ENCODE measurements at regions not wholly inside any gene's neighbourhood (a gene's known extent, or its start where the extent isn't known, plus 50 kb on each side); places are given as distances from the start of the nearest gene placed in this dataset.

DNA sequence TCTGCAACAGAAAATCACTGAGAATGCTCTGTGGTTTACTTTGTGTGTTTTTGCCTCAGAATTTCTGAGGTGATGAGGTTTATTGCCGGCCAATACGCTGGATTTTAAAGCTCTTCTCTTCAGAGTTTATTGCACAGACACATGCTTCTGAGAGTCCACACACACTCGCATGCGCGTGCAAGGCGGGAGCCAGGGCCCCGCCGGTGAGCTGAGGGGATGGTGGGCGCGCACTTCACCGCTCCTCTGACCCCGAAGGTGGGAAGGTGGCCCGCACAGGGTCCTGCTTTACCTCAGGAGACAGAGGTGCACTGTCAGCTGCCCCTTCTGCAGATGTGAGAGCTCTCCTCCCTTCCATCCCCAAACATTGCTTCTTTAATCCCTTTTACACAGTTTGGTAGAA is 158.4 kb upstream of the MAGI3 start:
- H3K4me3 Mint-ChIP-seq (ENCODE audit: unreplicated experiment): no peak overlapping the region
- no peaks in the 10 kb centered on the region for H3K9me3 Mint-ChIP-seq (ENCODE audit: unreplicated experiment)
- ChIA-PET POLR2A (no interaction called here), CTCF (no interaction called here)
- no peaks in the 10 kb centered on the region for H3K4me1 Mint-ChIP-seq (ENCODE audit: insufficient read depth, unreplicated experiment)
- TF ChIP-seq, protein P1, sequence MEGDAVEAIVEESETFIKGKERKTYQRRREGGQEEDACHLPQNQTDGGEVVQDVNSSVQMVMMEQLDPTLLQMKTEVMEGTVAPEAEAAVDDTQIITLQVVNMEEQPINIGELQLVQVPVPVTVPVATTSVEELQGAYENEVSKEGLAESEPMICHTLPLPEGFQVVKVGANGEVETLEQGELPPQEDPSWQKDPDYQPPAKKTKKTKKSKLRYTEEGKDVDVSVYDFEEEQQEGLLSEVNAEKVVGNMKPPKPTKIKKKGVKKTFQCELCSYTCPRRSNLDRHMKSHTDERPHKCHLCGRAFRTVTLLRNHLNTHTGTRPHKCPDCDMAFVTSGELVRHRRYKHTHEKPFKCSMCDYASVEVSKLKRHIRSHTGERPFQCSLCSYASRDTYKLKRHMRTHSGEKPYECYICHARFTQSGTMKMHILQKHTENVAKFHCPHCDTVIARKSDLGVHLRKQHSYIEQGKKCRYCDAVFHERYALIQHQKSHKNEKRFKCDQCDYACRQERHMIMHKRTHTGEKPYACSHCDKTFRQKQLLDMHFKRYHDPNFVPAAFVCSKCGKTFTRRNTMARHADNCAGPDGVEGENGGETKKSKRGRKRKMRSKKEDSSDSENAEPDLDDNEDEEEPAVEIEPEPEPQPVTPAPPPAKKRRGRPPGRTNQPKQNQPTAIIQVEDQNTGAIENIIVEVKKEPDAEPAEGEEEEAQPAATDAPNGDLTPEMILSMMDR (IDR thresholded peaks at IDR 0.05; ENCODE audit: unreplicated experiment): no peak
- no peak for DNase-seq (ENCODE audit: unreplicated experiment)
- intact Hi-C loops (cut with micrococcal nuclease): no loop called here
- H3K36me3 Mint-ChIP-seq (ENCODE audit: insufficient read depth, unreplicated experiment): no peaks in the 10 kb centered on the region
- no peak overlapping the region for H3K27ac Mint-ChIP-seq (ENCODE audit: low read depth, unreplicated experiment)
- BruUV-seq (replicated peaks): no TSS peak
- peaks cover 28% of the 10 kb centered on the region for H3K27me3 Mint-ChIP-seq (ENCODE audit: insufficient read depth, unreplicated experiment)

- intact Hi-C loops (cut with micrococcal nuclease): no loop called here
- no peak overlapping the region for H3K4me3 Mint-ChIP-seq (ENCODE audit: unreplicated experiment)
- no peak for DNase-seq (ENCODE audit: unreplicated experiment)
- no peaks in the 10 kb centered on the region for H3K9me3 Mint-ChIP-seq (ENCODE audit: unreplicated experiment)
- H3K4me1 Mint-ChIP-seq (ENCODE audit: insufficient read depth, unreplicated experiment): no peaks in the 10 kb centered on the region
- H3K27me3 Mint-ChIP-seq (ENCODE audit: insufficient read depth, unreplicated experiment): peaks cover 12% of the 10 kb centered on the region
- H3K27ac Mint-ChIP-seq (ENCODE audit: low read depth, unreplicated experiment): no peak overlapping the region
- TF ChIP-seq, protein P1 (IDR thresholded peaks at IDR 0.05; ENCODE audit: unreplicated experiment): no peak
- ChIA-PET CTCF (no interaction called here), POLR2A (no interaction called here)
- H3K36me3 Mint-ChIP-seq (ENCODE audit: insufficient read depth, unreplicated experiment): no peaks in the 10 kb centered on the region
- BruUV-seq (replicated peaks): no TSS peak
Observed at GRCh38 chr1:113233441-113233840, 156.9 kb upstream of the MAGI3 start.

GRCh38 chr1:113241237-113241636 is 149.1 kb upstream of the MAGI3 start:
- Mint-ChIP-seq H3K9me3 (ENCODE audit: unreplicated experiment) (no peaks in the 10 kb centered on the region), H3K4me1 (ENCODE audit: insufficient read depth, unreplicated experiment) (peaks cover 5% of the 10 kb centered on the region), H3K4me3 (ENCODE audit: unreplicated experiment) (no peak overlapping the region), H3K27ac (ENCODE audit: low read depth, unreplicated experiment) (no peak overlapping the region), H3K27me3 (ENCODE audit: insufficient read depth, unreplicated experiment) (no peaks in the 10 kb centered on the region), H3K36me3 (ENCODE audit: insufficient read depth, unreplicated experiment) (no peaks in the 10 kb centered on the region)
- CTCF ChIA-PET: no interaction called here
- BruUV-seq (replicated peaks): no TSS peak
- intact Hi-C loops (cut with micrococcal nuclease): no loop called here
- POLR2A ChIA-PET: interaction anchor here (0.7 kb wide), 1 partner anchor 12 kb away, joined by 3 read pairs; no protein-coding TSS in a partner anchor
- no peak for DNase-seq (ENCODE audit: unreplicated experiment)
- TF ChIP-seq, protein P1 (IDR thresholded peaks at IDR 0.05; ENCODE audit: unreplicated experiment): no peak

GRCh38 chr1:113242481-113242880 is 147.8 kb upstream of the MAGI3 start:
- H3K27ac Mint-ChIP-seq (ENCODE audit: low read depth, unreplicated experiment): no peak overlapping the region
- CTCF ChIA-PET: no interaction called here
- H3K27me3 Mint-ChIP-seq (ENCODE audit: insufficient read depth, unreplicated experiment): no peaks in the 10 kb centered on the region
- no peak overlapping the region for H3K4me3 Mint-ChIP-seq (ENCODE audit: unreplicated experiment)
- H3K36me3 Mint-ChIP-seq (ENCODE audit: insufficient read depth, unreplicated experiment): no peaks in the 10 kb centered on the region
- H3K4me1 Mint-ChIP-seq (ENCODE audit: insufficient read depth, unreplicated experiment): peaks cover 5% of the 10 kb centered on the region
- peak; percentile 13 for DNase-seq (ENCODE audit: unreplicated experiment)
- intact Hi-C loops (cut with micrococcal nuclease): no loop called here
- no peaks in the 10 kb centered on the region for H3K9me3 Mint-ChIP-seq (ENCODE audit: unreplicated experiment)
- TF ChIP-seq, protein P1 (IDR thresholded peaks at IDR 0.05; ENCODE audit: unreplicated experiment): no peak
- POLR2A ChIA-PET: no interaction called here
- BruUV-seq (replicated peaks): no TSS peak
